DMS53 treated with DMSO at 0.1 percent for 48 hours (cell line): ENCODE measurements at regions not wholly inside any gene's neighbourhood (a gene's known extent, or its start where the extent isn't known, plus 50 kb on each side); places are given as distances from the start of the nearest gene placed in this dataset.
A peak's percentile ranks its signal among the peaks of the same experiment; 100 is the strongest.
"Not testable (repeated sequence)": the region's sequence is repeated elsewhere in the genome, so short reads cannot be mapped to it uniquely, and the experiment has no call there.

Experiments used
- DNase-seq: peaks from one replicate; lab custom pipeline; 2025; ENCODE audit not compliant: unreplicated experiment; lab: John Stamatoyannopoulos, UW

DNA sequence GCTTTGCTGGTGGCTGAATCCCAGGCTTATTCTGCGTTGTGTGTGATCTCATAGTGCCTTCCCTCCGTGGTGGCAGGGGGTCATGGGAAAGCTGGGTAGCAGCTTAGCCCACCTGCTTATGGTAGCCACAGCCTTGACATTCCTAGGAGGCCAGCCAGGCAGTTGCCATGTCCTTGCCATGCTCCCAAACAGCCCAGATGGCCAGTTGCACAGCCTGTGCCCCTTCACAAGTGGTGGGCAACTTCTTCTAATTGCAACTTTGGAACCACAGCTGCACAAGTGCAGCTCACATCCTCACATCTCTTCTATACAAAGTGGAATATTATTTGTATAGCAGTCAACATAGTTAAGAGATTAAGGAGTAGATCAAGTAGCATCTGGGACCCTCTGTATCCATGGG lies 136.6 kb upstream of the PELI1 start:
- not testable (repeated sequence) for DNase-seq

DNA sequence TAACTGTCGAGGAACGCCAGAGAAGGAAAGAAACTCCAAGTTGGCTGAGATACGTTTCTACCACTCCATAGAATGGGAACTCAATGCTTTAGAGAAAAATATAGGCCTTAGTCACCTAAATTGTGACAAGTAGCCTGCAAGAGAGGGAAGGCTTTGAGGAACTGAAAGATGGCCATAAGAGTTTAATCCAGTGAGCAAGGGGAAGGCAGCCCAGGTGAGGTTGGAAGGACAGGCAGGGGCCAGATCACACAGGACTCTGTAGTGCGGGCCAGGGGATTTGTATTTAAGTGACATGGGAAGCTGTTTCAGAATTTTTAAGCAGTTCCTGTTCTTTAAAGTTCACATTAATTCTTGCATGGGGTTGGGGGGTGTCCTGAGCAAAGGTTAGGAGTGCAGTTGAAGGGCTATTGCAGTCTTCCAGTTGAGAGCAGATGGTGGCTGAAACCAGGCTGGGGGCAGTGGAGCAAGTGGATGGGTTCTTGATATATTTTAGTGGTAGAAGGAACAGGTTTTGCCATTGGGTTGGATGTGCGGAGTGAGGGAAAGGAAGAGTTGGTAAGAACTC lies 138.9 kb upstream of the PELI1 start:
- DNase-seq = no peak

DNA sequence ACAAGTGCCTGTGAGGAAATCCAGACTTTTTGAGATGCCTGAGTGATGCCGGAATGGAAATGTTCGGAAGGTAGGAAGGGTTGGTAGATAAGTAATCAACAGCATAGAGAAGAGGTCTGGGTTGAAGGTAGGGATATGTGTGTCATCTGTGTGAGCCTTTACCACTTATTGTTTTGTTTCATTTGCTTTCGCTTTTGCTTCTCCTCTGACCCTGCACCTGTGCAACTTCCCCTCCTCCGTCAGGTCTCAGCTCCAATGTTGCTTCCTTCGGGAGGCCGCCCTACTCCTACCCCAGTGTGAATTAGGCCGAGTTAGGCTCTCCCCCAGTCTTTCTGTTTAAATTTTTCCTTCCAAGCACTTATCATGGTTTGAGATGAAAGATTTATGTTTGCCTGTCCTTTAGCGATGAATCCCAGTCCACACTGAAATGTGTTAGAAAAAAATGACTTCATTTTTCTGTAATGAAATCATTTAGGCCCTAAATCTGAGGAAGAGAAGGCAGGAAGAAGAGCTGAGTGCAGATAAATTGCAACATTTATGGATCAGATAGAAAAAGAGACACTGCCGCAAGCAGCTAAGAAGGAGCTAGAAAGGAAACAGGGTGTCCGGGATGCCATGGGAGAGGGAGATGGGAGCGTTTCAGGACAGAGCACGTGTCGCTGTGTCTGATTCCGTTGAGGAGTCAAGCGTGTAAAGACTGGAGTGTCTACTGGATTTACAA lies 139.6 kb upstream of the PELI1 start:
- peak; percentile 41 for DNase-seq

DNA sequence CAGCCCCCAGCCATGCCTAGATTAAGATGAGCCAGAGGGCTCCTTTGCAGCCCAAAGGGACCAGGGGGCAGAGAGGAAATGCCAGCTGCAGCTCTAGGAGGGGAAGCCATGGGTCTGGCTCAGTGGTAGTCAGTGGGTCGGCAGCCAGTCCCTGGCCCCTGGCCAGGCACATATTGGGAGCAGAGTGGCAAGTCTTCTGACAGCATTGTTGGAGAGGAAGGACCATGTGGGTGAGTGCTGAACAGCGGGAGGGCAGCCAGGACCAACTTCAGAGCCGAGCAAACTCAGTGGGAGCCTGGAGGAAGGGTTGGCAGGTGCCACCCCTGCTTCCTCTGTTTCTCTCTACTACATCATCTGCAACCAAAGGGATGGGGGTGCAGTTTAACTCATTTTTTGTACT lies 140.5 kb upstream of the PELI1 start:
- DNase-seq = no peak

DNA sequence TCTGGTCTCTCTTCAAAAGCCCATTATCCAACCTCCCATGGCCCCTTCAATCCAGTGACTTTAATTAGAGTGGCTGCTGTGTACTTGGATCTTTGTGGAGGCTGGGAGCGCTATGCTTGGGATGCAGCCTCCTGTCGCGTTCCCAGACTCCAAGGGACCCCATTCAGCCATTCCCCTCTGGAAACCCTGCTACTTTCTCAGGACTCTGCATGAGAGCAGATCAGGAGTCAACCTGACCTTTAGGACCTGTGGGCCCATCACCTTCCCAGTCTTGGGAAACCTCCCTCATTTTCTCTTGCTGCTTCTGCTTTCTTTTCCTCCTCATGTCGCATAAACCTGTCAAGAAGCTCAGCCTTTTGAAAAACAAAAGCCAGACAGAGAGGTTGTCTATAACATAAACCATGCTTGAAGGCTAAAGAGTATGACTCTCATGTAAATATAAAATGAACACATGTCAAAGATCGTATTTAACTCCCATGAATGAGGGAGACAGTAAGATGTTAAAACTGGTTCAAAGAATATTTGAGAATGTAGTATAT lies 143.1 kb upstream of the PELI1 start:
- DNase-seq = no peak

DNA sequence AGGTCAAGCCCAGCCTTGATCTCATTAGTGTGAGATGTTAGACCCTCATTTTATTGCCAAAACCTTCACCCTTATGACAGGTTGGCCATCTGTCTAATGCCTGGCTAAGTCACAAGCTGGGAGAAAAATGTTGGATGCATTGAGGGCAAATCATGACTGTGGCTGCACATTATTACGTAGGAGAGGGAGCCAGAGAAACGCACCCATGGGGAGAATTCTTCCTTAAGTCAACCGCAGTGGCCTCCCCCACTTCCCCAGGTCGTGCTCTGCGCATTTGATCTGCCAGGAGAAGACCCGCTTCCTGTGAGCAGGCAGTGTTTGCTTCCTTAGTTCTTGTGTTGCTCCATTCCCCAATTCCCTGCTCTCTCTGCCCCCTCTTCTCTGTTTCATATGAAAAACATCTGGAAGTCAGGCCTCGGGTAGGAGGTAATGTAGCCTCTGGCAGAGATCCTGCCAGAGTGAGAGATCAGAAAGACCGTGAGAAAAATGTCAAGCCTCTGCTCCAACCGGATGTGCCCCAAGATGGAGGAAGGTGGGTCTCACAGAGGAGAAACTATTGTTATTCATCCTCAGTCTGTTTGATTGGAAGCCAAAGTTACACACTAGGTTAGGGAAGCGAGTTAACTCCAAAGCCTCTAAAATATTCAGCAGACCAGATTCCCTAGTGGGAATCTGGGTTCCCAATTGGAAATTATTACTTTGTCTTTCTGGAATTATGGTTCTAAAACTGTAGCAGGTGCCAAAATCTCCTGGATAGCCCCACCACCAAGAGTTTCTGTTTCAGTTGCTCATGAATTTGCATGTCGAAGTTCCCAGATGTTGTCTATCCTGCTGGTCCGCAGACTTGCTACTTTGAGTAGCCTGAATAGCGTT lies 144.3 kb upstream of the PELI1 start:
- no peak for DNase-seq

DNA sequence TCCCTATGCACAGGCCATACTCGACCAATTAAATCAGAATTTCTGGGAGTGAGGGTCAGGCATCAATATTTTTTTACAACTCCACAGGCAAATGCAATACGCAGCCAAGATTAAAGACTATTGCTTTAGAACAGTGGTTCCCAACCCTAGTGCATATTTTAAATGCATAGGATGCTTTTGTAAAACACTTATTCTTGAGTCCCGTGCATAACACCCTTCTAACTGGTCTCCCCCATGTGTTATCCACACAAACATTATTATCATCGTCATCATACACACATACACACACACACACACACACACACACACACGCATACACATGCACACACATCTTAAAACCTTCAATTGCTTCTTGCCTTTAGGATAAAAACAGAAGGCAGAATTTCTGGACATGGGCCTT lies 145.0 kb upstream of the PELI1 start:
- DNase-seq = no peak

DNA sequence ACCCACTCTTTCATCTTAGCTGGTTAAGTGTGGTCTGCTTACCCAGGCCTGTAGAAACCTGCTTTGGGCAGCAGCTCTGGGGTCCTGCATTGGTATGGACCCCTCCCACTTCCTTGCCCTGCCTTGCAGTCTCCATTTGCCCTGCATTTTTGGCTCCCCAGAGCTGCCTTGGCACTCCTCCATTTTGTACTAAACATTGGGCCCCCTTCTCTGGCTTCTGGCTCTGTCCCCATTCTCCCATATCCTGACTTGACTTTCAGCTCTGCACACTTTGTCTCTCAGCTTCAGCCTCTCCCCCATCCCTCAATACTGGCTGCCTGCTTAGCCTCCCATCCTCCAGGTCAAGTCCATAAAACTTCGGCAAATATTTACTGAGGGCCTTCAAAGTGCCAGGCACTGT lies 145.5 kb upstream of the PELI1 start:
- DNase-seq = no peak

DNA sequence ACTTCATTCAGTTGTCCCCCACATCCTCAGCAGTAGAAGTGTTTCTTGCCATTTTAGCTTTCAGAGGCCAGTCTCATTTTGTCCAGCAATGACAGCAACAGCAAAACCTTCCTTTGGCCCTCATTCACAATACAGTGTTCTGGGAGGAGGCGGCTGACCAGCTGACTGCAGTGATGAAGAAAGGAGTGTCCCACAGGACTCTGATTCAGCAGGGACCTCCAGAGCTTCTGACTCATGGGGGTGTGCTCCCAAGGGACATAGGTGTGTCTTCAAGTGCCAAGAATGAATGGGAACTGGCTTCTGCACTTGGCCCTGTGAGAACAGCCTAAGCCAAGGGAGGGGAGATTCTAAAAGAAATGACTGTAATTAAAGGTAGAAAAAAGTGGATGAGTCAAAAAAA lies 147.0 kb upstream of the PELI1 start:
- no peak for DNase-seq

DNA sequence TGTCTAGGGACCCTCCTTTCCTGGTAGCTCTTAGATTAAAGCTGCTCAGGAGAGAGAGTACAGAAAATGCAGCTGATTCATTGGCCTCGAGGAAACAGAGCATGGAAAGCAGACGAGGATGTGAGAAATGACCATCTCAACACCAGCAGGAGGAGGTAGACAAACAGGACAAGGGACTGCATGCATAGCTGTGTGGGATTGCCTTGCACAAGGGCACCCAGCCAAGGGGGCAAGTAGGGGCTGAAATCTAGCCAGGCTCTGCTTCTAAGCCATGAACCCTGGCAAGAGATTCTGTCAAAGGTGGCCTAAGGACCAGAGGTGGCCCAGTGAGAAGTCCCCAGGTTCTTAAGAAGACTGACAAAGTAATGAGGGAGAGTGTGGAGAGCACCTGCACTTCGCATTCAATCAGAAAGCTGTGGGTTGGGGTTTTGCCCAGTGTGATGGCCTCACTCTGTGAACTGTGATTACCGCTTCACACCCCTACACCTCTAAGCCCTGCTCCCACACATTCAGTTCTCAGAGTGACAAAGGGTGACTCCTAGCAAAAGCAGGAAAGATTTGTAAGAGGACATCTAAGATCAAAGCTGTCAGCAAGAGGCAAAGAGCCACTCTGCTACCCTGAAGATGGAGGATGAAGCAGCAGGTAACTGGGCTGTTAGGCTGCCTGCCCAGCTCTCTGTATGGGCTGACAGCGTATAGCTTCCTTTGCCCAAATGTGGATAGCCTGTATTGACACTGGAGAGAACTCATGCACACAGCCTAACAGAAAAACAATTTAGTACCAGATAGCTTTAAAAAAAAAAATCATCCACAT lies 151.3 kb upstream of the PELI1 start:
- DNase-seq = no peak

DNA sequence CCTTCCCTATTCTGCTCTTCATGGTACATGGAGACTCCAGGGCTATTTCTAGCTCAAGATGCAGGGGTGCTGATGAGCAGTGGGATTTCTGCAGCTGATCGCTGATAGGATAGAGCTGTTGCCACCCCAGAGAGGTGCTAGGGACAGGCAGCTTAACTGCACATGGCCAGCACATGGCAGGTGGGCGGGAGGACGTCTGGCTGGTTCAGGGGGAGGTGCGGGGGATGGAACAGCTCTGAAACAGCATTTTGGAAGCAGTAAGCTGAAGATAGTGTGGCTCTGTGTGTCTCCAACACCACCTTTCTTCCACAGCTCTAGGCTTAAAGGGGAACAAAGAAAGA lies 151.9 kb upstream of the PELI1 start:
- DNase-seq = no peak

DNA sequence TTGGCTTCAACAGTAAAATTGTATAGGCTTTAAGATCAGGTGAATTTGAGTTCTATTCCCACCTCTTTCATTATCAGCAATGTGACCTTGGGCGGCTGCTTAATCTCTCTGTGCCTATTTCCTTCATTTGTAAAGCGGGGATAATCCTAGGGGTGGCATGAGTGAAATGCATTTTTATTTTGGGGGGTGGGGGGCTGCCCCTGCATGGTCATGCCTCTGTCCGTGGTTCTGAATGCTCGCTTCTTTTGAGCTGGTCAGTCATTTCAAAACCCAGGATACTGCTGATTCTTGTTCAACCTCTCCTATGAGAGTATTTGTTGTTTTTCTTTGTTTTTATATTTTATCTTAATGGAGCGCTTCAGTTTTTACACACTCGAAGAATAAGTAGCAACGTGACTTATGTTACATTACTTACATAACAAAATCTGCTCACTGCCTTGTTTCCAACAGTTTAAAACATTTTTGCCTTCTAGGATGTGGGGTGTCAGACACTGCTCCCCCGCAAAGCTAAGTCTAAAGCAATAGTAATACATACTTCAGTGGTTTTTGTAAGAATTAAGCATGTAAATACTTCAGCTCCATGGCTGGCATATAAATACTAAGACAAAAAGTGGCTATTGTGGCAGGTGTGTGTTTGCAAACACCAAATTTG lies 152.6 kb upstream of the PELI1 start:
- no peak for DNase-seq

DNA sequence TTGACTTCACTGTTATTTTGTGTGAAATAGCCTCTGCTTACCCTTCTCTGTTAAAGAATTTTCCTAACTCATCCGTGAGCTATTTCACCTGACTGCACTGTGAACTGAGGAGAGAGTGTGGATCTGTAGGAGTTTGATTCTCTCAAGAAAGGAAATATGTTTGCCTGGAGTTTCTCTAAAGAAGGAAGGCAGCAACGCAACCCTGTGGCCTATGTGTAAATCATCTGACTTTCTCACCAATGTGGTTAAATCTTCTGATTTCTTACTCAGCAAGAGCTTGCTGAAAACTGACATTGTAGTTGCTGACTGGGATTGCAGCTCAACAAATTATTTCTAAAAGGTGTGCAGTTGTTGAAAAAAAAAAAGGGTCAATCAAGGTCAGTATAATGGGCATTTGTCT lies 153.9 kb upstream of the PELI1 start:
- DNase-seq = no peak

DNA sequence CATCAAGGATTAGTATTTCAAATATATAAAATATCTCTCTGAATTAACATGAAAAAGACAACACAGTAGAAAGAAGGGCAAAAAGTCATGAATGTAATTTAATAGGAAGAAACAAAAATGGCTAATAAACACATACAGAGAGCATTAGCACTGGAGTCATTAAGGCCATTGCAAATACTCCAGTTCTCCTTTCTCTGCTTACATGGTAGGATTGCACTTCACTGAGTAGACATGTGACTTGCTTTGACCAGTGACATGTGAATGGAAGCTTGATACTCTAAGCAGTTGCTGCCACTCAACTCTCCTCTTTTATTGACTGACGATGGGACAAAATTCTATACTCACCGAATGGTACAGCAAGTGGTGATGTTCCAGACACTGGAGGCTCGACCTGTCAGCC lies 153.9 kb upstream of the LGALSL start:
- DNase-seq = no peak

DNA sequence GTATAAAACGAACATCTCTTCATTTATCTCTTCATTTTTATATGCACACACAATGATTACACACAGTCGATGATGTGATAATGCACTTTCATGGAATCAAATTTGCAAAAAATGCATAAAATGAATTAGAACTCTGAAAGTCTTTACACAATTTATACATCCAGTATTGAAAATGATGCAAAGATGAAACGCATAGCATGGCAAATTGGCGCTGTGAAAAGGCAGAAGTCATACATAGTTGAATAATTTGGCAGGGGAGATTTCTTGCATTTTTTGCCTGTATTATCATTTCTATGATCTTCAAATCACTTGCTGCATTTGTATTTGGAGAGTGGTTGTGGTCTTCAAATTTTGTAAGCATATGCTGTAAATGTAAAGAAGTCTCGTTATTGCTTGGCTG lies 150.7 kb upstream of the LGALSL start:
- DNase-seq = no peak

DNA sequence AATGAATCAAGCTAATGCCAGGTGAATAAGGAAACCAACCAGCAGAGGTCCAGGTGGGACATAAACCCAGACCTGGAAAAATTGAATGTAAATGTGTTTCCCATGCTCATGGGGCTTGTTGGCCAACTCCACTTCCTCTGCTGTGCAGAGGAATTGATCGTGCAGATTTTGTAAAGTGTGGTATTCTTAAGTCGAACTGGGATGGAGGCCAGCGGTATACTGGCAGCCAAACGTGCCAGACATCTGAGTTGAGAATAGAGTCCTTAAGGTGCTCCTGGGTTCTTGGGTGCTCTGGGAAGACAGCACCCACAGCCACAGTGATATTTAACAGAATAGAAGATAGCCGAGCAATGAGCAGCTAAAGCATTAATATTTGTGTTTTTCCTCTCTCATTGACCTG lies 146.5 kb upstream of the LGALSL start:
- no peak for DNase-seq

DNA sequence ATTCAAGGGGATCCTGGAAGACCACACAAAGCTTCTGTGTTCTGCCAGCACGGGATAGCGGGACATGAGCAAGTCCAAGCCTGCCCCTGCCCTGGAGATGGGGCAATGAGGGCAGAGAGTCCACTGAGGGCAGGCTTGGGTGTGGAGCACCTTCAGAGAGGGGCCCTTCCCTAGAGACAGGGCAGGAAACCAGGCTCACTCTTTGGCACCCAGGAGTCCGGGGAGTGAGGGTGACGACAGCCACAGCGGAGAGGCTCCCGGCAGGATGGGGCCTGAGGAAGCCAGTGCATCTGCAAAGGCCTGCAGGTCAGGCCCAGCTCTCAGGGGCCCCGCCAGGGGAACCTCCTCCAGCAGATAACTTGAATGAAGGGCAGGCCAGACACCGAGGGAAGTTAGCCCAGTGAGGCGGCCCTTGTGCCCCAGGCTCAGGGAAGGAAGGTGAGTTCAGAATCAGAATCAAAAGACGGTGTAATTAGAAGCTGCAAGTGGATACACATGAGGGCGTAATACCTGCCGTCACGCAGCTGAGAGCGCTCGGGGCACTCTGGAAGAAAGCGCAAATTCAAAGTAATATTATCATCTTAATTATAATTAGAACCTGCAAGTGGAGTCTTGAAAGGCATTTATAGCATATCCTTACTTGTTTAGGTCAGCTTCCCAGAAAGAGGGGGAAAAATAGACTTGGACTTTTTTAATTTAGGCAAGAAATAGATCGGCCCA lies 142.6 kb upstream of the LGALSL start:
- no peak for DNase-seq

DNA sequence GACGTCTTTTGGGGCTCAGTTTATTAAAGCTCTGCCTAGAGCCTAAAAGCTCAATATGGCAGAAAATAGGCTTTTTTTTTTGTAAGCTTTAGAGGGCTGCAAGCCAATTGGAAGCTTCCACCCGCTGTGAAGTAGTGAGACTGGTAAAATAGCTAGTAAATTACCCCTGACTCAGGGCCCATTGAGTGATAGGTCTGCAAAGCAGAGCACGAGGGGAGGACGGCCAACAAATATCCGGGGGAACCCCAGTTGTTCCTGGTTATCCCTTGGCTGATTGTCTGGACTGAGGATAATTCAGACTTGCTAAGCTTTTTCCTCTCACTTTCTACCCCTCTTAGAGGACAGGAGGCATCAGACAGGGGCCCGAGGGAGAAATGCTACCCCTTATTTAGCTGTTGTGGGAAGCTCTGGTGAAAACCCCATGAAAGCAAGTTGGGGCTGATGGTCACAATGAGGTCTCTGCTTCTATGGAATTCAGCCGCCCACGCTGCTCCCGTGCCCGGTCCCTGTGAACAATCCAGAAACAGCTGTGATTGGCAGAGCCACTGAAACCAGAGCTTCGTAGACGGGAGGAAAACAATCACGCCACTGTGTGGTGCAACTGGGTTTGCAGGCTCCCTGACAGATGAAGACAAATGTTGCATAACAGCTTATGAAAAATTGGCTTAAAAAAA lies 141.9 kb upstream of the LGALSL start:
- DNase-seq = peak; percentile 48

DNA sequence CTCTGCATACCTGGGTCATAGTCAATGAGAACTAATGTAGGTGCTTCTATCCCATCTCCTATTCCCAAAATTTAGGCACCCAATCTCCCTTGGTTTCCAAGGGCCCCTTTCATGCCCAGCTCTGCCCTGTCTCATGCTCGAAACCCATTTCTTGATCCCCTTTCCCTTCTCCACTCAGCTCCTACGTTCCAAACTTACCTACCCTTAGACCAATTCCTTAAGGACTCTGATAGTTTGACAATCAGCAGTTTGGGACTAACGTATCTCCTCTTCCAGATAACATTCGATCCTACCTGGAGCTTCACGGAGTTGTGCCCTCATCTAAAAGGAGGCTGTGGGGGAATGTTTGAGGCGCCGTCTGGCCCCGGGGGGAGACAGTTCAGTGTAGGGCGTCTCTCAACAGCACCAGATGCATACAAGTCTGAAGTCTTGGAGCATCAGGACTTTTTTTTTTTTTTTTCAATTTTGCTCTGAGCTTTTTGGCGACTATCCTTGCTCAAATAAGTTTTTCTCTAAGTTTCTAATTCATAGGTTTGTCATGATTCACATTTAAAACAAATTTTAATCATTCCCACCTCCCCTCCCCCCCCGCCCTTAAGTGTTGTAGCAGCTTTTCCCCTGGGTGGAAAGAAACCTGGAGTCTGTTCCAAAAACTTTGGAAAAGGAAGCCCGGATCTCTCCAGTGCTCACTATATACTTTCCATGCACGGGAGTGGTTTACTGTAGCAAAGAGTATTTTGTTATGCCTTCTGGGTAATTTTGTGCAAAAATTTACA lies 141.2 kb upstream of the LGALSL start:
- no peak for DNase-seq
